GM12892 (cell line): ENCODE measurements at regions not wholly inside any gene's neighbourhood (a gene's known extent, or its start where the extent isn't known, plus 50 kb on each side); places are given as distances from the start of the nearest gene placed in this dataset.
"Not testable (repeated sequence)": the region's sequence is repeated elsewhere in the genome, so short reads cannot be mapped to it uniquely, and the experiment has no call there.

Experiments used
- DNase-seq: peaks from one replicate; pipeline ENCODE4 v3.0.0; 2011; ENCODE audit not compliant: insufficient read length
- FAIRE-seq: peaks from 2 replicates; lab custom pipeline; 2011; peaks lifted over from hg19 to GRCh38; lab: Jason Lieb, UNC
- POLR2A ChIP-seq: IDR thresholded peaks from 2 replicates; pipeline ENCODE4 v1.6.1; 2011; ENCODE audit warnings: low read depth, low read length, control low read depth
- POLR2AphosphoS5 ChIP-seq: IDR thresholded peaks from 2 replicates; pipeline ENCODE4 v1.6.1; 2011; ENCODE audit warnings: low read depth, low read length, control low read depth
- TAF1 ChIP-seq: IDR thresholded peaks from 2 replicates; pipeline ENCODE4 v1.6.1; 2011; ENCODE audit warnings: low read depth, mild to moderate bottlenecking, control low read depth, low read length, borderline replicate concordance

DNA sequence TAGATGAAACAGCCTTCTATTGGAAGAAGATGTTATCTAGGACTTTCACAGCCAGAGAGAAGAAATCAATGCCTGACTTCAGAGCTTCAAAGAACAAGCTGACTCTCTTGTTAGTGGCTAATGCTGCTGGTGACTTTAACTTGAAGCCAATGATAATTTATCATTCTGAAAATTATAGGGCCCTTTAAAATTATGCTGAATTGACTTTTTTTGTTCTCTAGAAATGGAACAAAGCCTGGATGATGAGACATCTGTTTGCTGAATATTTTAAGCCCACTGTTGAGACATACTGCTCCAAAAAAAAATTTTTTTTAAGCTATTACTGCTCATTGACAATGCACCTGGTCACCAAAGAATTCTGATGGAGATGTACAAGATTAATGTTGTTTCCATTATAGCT lies 189.2 kb downstream of the MBL2 start:
- no peak for DNase-seq
- no peak for FAIRE-seq
- TF ChIP-seq POLR2A (no peak), TAF1 (no peak), POLR2AphosphoS5 (no peak)

DNA sequence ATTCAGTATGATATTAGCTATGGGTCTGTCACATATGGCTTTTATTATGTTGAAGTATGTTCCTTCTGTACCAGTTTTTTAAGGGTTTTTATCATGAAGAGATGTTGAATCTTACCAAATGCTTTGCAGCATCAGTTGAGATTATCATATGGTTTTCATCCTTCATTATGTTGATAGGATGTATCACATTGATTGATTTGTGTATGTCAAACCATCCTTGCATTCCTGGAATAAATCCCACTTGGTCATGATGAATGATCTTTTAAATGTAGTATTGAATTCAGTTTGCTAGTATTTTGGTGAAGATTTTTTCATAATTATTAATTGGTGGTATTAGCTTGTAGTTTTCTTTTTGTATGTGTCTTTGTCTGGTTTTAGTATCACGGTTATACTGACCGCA lies 185.9 kb downstream of the MBL2 start:
- no peak for FAIRE-seq
- no peak for DNase-seq
- TF ChIP-seq TAF1 (no peak), POLR2A (no peak), POLR2AphosphoS5 (no peak)

DNA sequence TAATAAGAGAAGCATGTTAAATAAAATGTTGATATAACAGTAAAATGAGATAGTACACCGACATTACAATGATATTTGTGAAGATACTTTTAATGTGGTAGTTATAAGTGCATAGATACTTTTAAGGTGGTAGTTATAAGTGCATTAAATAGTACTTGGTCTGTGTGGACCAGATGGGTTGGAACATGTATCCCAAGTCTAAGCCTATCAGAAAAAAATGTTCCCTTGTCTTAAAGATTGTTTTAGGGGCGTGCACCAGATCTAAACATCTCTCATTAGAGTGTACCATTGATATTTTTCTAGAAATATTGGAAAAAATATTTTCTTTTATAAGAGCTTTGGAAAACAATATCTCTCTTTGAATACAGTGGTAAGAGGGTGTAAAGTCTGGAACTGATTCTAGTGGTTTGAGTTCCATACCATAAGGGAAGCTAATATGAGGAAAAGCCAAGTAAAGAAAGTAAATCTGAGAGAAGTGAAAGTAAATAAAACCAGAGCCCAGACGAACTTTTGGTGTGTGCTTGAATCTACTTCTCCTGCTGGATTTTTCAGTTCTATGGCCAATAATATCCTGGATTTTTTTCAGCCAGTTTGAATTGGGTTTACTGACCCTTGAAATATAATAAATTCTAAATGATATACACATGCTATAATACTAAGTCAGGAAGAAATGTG lies 175.3 kb downstream of the MBL2 start:
- TF ChIP-seq POLR2A, result no peak
- TF ChIP-seq TAF1, result no peak
- no peak for TF ChIP-seq POLR2AphosphoS5
- FAIRE-seq (no peak), DNase-seq (no peak)

DNA sequence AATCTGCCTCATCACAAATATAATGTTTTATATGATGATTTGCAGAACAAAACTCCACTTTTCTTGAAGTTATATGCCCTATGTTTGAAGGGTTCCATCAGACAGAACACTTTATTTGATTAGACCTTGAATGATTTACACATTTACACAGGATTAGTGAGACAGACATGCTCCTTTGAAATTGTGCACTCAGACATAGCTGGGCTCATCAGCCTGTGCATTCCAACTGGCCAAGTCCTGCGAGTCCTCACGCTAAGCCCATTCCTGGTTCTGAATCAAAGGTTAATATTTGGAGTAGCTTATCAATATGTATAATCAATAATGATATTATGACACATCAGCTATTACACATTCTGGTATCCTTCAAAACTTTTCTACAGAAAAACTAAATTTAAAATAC lies 173.6 kb downstream of the MBL2 start:
- TF ChIP-seq POLR2A, result no peak
- TF ChIP-seq TAF1, result no peak
- TF ChIP-seq POLR2AphosphoS5, result no peak
- no peak for DNase-seq
- FAIRE-seq, result no peak

DNA sequence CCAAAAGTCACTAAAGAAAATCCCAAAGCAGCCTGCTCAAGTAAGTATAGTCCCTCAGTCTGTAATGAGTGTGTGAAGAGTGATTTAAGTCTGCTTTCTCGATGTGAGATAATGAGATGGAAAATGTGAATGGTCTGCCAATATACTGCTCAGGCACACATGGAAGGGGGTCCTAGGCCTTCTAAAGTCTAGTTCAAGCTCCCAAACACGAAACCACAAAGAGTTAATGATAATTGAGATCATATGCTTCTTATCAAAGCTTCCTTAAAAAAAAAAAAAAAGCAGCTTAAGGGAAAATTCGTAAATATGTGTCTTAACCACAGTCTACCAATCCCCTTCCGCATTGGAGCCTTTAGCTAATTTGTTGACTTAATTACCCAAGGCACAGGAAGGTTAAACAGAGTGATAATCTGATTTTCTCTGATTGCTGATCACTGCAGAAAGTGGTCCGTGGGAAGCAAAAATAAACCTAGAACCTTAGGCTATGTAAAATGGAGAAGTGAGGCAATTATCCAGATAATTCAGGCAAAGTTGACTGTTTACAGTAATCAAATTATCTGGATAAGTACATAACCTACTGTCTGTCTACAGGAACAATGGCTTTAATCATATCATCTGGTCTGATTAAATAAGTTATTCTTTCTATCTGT lies 172.9 kb downstream of the MBL2 start:
- no peak for DNase-seq
- FAIRE-seq, result no peak
- TF ChIP-seq TAF1 (no peak), POLR2AphosphoS5 (no peak), POLR2A (no peak)

DNA sequence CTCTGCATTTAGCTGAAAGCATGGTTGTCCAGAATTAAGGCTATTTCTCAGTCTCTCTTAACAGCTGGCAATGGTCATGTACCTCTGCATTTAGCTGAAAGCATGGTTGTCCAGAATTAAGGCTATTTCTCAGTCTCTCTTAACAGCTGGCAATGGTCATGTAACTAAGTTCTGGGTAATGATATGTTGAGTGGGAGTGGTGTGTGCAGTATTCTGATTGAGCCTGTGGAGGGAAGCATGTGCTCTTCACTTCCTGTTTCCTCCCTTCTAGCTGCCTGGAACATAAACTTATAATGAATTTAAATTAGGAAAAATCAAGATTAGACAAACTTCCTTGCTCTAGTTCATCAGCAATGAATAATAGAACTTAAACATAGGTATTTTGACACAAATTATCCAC lies 168.5 kb downstream of the MBL2 start:
- not testable (repeated sequence) for DNase-seq, FAIRE-seq

GRCh38 chr10:52609071-52609470 lies 163.5 kb downstream of the MBL2 start:
- FAIRE-seq (no peak), DNase-seq (no peak)
- TF ChIP-seq TAF1, result no peak
- TF ChIP-seq POLR2AphosphoS5, result no peak
- TF ChIP-seq POLR2A, result no peak

GRCh38 chr10:52609626-52610240 lies 162.9 kb downstream of the MBL2 start:
- no peak for DNase-seq

GRCh38 chr10:52615331-52615730 lies 157.3 kb downstream of the MBL2 start:
- no peak for FAIRE-seq

More at GRCh38 chr10:52609626-52610240, 162.9 kb downstream of the MBL2 start:
- no peak for TF ChIP-seq POLR2A
- no peak for TF ChIP-seq POLR2AphosphoS5
- TF ChIP-seq TAF1, result no peak
- FAIRE-seq, result no peak

GRCh38 chr10:52615756-52616394 lies 156.7 kb downstream of the MBL2 start:
- FAIRE-seq (no peak), DNase-seq (no peak)
- TF ChIP-seq POLR2A (no peak), POLR2AphosphoS5 (no peak), TAF1 (no peak)

More at GRCh38 chr10:52615331-52615730, 157.3 kb downstream of the MBL2 start:
- no peak for DNase-seq
- no peak for TF ChIP-seq POLR2AphosphoS5
- no peak for TF ChIP-seq TAF1
- no peak for TF ChIP-seq POLR2A

DNA sequence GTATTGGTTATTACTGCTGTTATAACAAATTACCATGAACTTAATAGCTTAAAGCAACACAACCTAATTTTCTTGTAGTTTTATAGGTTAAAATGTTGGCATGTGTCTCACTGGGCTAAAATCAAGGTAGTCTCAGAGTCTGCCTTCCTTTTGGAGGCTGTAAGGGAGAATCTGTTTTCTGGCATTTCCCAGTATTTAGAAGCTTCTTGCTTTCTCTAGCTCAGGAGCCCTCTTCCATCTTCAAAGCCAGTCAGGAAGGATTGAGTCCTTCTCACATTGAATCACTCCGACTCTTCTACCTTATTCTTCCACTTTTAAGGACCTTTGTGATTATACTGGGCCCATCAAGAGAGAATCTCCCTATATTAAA lies 156.2 kb downstream of the MBL2 start:
- no peak for FAIRE-seq
- DNase-seq, result no peak
- TF ChIP-seq POLR2A, result no peak
- TF ChIP-seq TAF1, result no peak
- TF ChIP-seq POLR2AphosphoS5, result no peak

- FAIRE-seq (no peak), DNase-seq (no peak)
- TF ChIP-seq POLR2A (no peak), TAF1 (no peak), POLR2AphosphoS5 (no peak)
These were observed 155.2 kb downstream of the MBL2 start for GRCh38 chr10:52617346-52617745.

DNA sequence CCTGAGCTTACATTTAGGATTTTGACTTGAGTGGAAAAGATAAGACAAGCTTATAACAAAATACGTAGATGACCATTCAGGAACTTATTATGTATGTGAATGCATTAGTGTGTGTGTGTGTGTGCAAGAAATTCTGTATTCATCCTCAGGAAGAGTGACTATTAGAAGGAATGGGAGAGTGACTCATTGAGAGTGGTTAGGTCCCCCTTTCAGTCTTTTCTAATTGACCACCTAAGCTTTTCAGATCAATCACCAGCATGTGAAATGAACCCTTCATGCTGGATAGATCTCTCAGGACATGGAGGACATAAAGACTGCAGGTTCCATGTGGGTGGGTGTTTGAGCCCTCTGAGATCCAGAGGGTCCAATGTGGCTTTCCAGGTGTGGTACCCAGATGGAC lies 153.5 kb downstream of the MBL2 start:
- FAIRE-seq, result no peak
- TF ChIP-seq POLR2A (no peak), POLR2AphosphoS5 (no peak), TAF1 (no peak)

More for the DNA sequence above, 153.5 kb downstream of the MBL2 start:
- DNase-seq, result no peak
